Ectodermal cell (in vitro differentiated cells): ENCODE measurements at regions not wholly inside any gene's neighbourhood (a gene's known extent, or its start where the extent isn't known, plus 50 kb on each side); places are given as distances from the start of the nearest gene placed in this dataset.

Source experiments
- H3K27ac ChIP-seq: 2 replicates; pipeline ENCODE4 v1.7.0; 2013; ENCODE audit warnings: mild to moderate bottlenecking, low read depth, low read length; ENCODE audit not compliant: insufficient read depth, poor library complexity, severe bottlenecking
- H3K27me3 ChIP-seq: 2 replicates; pipeline ENCODE4 v1.7.0; 2013; ENCODE audit warnings: mild to moderate bottlenecking, low read length; ENCODE audit not compliant: insufficient read depth, control insufficient read depth, poor library complexity, severe bottlenecking
- H3K36me3 ChIP-seq: one replicate; pipeline ENCODE4 v1.7.0; 2013; ENCODE audit warnings: low read length; ENCODE audit not compliant: control insufficient read depth, insufficient read depth
- H3K4me1 ChIP-seq: one replicate; pipeline ENCODE4 v1.7.0; 2013; ENCODE audit warnings: low read length; ENCODE audit not compliant: control insufficient read depth, insufficient read depth
- H3K4me3 ChIP-seq: 2 replicates; pipeline ENCODE4 v1.7.0; 2013; ENCODE audit warnings: low read depth, low read length, control low read depth; ENCODE audit not compliant: insufficient read depth
- H3K9me3 ChIP-seq: 2 replicates; pipeline ENCODE4 v1.7.0; 2013; ENCODE audit warnings: mild to moderate bottlenecking, low read length, moderate library complexity; ENCODE audit not compliant: control insufficient read depth
- WGBS, 2 experiments: methylation state at CpG; one replicate each; pipeline ENCODE4 v1.1.7; 2013; ENCODE audit warnings: missing lambda C conversion rate in 2 of 2; 5-methylcytosine and 5-hydroxymethylcytosine counted together

GRCh38 chr6:168825226-168826077 is 384.5 kb downstream of the SMOC2 start:
- H3K27me3 ChIP-seq, result no peaks in the 10 kb centered on the region
- 95 to 96% methylated on average over 68 of the region's 68 CpGs for WGBS, 2 experiments
- peaks cover 5% of the 10 kb centered on the region for H3K4me1 ChIP-seq
- no peak overlapping the region for H3K27ac ChIP-seq
- H3K9me3 ChIP-seq, result no peaks in the 10 kb centered on the region
- H3K36me3 ChIP-seq, result no peaks in the 10 kb centered on the region
- no peak overlapping the region for H3K4me3 ChIP-seq

- Histone ChIP-seq H3K4me1 (peaks cover 5% of the 10 kb centered on the region), H3K27ac (no peak overlapping the region), H3K36me3 (no peaks in the 10 kb centered on the region), H3K9me3 (no peaks in the 10 kb centered on the region), H3K4me3 (no peak overlapping the region), H3K27me3 (no peaks in the 10 kb centered on the region)
- WGBS, 2 experiments, result 37 to 45% methylated on average over 10 to 12 of the region's 12 CpGs
These were observed 382.6 kb downstream of the SMOC2 start for GRCh38 chr6:168823397-168824212.

GRCh38 chr6:168822376-168822775 is 381.4 kb downstream of the SMOC2 start:
- Histone ChIP-seq H3K36me3 (no peaks in the 10 kb centered on the region), H3K4me1 (peaks cover 5% of the 10 kb centered on the region), H3K9me3 (peaks cover 5% of the 10 kb centered on the region), H3K27ac (no peak overlapping the region), H3K4me3 (no peak overlapping the region), H3K27me3 (no peaks in the 10 kb centered on the region)
- 83 to 88% methylated on average over 9 of the region's 9 CpGs for WGBS, 2 experiments

GRCh38 chr6:168819546-168819945 is 378.6 kb downstream of the SMOC2 start:
- no peak overlapping the region for H3K27ac ChIP-seq
- peaks cover 5% of the 10 kb centered on the region for H3K9me3 ChIP-seq
- no peaks in the 10 kb centered on the region for H3K27me3 ChIP-seq
- no peaks in the 10 kb centered on the region for H3K36me3 ChIP-seq
- H3K4me3 ChIP-seq, result no peak overlapping the region
- H3K4me1 ChIP-seq, result peaks cover 1% of the 10 kb centered on the region
- 85 to 86% methylated on average over 8 of the region's 8 CpGs for WGBS, 2 experiments

- WGBS, 2 experiments, result 85 to 95% methylated on average over 1 of the region's 1 CpG
- H3K4me1 ChIP-seq, result no peaks in the 10 kb centered on the region
- no peaks in the 10 kb centered on the region for H3K27me3 ChIP-seq
- no peak overlapping the region for H3K4me3 ChIP-seq
- peaks cover 5% of the 10 kb centered on the region for H3K9me3 ChIP-seq
- H3K36me3 ChIP-seq, result no peaks in the 10 kb centered on the region
- no peak overlapping the region for H3K27ac ChIP-seq
These were observed 376.7 kb downstream of the SMOC2 start for GRCh38 chr6:168817558-168818159.

GRCh38 chr6:168815229-168815628 is 374.2 kb downstream of the SMOC2 start:
- Histone ChIP-seq H3K27ac (no peak overlapping the region), H3K4me1 (no peaks in the 10 kb centered on the region), H3K4me3 (no peak overlapping the region), H3K27me3 (no peaks in the 10 kb centered on the region), H3K36me3 (no peaks in the 10 kb centered on the region), H3K9me3 (peaks cover 5% of the 10 kb centered on the region)
- 73% methylated on average over 5 of the region's 5 CpGs for WGBS, 2 experiments

GRCh38 chr6:168808232-168808631 is 367.2 kb downstream of the SMOC2 start:
- Histone ChIP-seq H3K27me3 (no peaks in the 10 kb centered on the region), H3K27ac (no peak overlapping the region), H3K36me3 (no peaks in the 10 kb centered on the region), H3K4me3 (no peak overlapping the region), H3K4me1 (no peaks in the 10 kb centered on the region), H3K9me3 (no peaks in the 10 kb centered on the region)
- WGBS, 2 experiments, result 90 to 91% methylated on average over 6 of the region's 6 CpGs

GRCh38 chr6:168804331-168804730 is 363.3 kb downstream of the SMOC2 start:
- Histone ChIP-seq H3K4me3 (no peak overlapping the region), H3K27me3 (no peaks in the 10 kb centered on the region), H3K9me3 (no peaks in the 10 kb centered on the region), H3K27ac (no peak overlapping the region), H3K36me3 (no peaks in the 10 kb centered on the region), H3K4me1 (no peaks in the 10 kb centered on the region)
- WGBS, 2 experiments, result 77 to 82% methylated on average over 2 of the region's 2 CpGs

- Histone ChIP-seq H3K27ac (no peak overlapping the region), H3K4me3 (no peak overlapping the region), H3K4me1 (no peaks in the 10 kb centered on the region), H3K27me3 (no peaks in the 10 kb centered on the region), H3K9me3 (no peaks in the 10 kb centered on the region), H3K36me3 (no peaks in the 10 kb centered on the region)
- 85 to 86% methylated on average over 2 of the region's 2 CpGs for WGBS, 2 experiments
These were observed 362.9 kb downstream of the SMOC2 start for GRCh38 chr6:168803874-168804273.

GRCh38 chr6:168799067-168799466 is 358.1 kb downstream of the SMOC2 start:
- no peaks in the 10 kb centered on the region for H3K4me1 ChIP-seq
- H3K9me3 ChIP-seq, result no peaks in the 10 kb centered on the region
- no peak overlapping the region for H3K4me3 ChIP-seq
- WGBS, 2 experiments, result 80 to 81% methylated on average over 5 of the region's 5 CpGs
- H3K27me3 ChIP-seq, result no peaks in the 10 kb centered on the region
- no peaks in the 10 kb centered on the region for H3K36me3 ChIP-seq
- H3K27ac ChIP-seq, result no peak overlapping the region
